AG04450 (cell line): ENCODE measurements at regions not wholly inside any gene's neighbourhood (a gene's known extent, or its start where the extent isn't known, plus 50 kb on each side); places are given as distances from the start of the nearest gene placed in this dataset.

Source experiments
- CTCF ChIA-PET: fragments of 300-600, 350-600 bp; formaldehyde crosslinking; extraction: SDS; loops from one replicate; lab custom pipeline; 2022; ENCODE audit warnings: antibody characterized with exemption, inconsistent platforms; lab: Charles Lee
- POLR2A ChIA-PET: fragments of 350-600 bp; formaldehyde crosslinking; extraction: SDS; loops from one replicate; lab custom pipeline; 2021; ENCODE audit warnings: antibody characterized with exemption, inconsistent platforms; lab: Yijun Ruan, JAX
- DNase-seq: peaks from one replicate; pipeline ENCODE4 v3.0.0-alpha.2; 2011; ENCODE audit warnings: low read depth, low spot score
- H3K27ac ChIP-seq: one replicate; pipeline ENCODE4 v1.5.1; 2012; ENCODE audit warnings: low read depth, low read length, control low read depth
- H3K27me3 ChIP-seq: one replicate; pipeline ENCODE4 v1.6.0; 2012; ENCODE audit warnings: low read length; ENCODE audit not compliant: control insufficient read depth, insufficient read depth
- H3K4me3 ChIP-seq: 2 replicates; pipeline ENCODE4 v1.5.1; 2011; ENCODE audit warnings: mild to moderate bottlenecking, low read depth, low read length, control low read depth
- H3K9me3 ChIP-seq: 2 replicates; pipeline ENCODE4 v1.5.1; 2012; ENCODE audit warnings: low read length; ENCODE audit not compliant: control insufficient read depth, insufficient read depth
- TF ChIP-seq, protein P1 (sequence below): IDR thresholded peaks from 2 replicates; pipeline ENCODE4 v1.5.1; 2011; ENCODE audit warnings: low read depth, low read length, control low read depth, inconsistent platforms

DNA sequence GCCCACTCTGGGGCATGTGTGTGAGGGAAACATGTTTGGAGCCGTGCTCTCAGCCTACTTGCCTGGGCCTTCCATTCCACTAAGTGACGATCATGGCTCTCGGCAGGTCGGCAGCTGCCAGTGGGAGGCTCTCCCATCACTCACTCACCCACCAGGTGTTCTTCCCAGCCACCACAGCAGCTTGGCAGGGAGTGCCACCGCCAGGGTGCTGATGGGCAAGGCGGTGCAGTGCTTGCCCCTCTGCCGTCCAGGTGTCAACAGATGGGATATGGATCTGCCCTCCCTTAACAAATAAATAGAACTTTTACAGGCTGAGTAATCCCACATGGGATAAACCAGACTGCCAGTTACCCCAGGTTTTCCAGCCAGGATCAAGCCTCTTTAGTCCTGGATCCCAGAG lies 205.5 kb upstream of the TMEM45B start:
- ChIA-PET POLR2A (no interaction called here), CTCF (no interaction called here)
- H3K9me3 ChIP-seq = no peaks in the 10 kb centered on the region; the same call in 1 of the 2 replicates
- TF ChIP-seq, protein P1, sequence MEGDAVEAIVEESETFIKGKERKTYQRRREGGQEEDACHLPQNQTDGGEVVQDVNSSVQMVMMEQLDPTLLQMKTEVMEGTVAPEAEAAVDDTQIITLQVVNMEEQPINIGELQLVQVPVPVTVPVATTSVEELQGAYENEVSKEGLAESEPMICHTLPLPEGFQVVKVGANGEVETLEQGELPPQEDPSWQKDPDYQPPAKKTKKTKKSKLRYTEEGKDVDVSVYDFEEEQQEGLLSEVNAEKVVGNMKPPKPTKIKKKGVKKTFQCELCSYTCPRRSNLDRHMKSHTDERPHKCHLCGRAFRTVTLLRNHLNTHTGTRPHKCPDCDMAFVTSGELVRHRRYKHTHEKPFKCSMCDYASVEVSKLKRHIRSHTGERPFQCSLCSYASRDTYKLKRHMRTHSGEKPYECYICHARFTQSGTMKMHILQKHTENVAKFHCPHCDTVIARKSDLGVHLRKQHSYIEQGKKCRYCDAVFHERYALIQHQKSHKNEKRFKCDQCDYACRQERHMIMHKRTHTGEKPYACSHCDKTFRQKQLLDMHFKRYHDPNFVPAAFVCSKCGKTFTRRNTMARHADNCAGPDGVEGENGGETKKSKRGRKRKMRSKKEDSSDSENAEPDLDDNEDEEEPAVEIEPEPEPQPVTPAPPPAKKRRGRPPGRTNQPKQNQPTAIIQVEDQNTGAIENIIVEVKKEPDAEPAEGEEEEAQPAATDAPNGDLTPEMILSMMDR = no peak
- no peak for DNase-seq
- no peak overlapping the region for H3K27ac ChIP-seq
- peaks cover 16% of the 10 kb centered on the region for H3K27me3 ChIP-seq
- H3K4me3 ChIP-seq = no peak overlapping the region

DNA sequence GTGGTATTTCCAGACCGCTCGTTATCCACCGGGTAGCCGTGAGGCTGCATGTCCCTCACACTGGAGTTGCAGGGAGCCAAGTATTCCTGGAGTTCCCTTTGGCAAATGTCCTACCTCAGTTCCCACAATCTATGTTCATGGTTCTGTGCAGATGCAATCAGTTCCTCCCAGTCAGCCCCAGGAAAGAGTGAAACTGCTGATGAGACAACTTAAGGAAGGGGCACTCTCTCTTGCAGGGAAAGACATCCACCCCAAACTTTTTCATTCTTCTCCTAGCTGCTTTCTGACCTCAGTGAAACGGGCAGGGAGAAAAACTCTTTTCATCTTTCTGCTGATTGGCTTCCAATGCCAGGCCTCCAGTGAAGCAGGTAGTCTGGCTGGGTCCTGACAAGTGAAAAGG lies 205.1 kb upstream of the TMEM45B start:
- Histone ChIP-seq H3K27ac (no peak overlapping the region), H3K4me3 (no peak overlapping the region), H3K27me3 (peaks cover 18% of the 10 kb centered on the region), H3K9me3 (no peaks in the 10 kb centered on the region; the same call in 1 of the 2 replicates)
- CTCF ChIA-PET = no interaction called here
- TF ChIP-seq, protein P1 = no peak
- POLR2A ChIA-PET = no interaction called here
- DNase-seq = no peak

DNA sequence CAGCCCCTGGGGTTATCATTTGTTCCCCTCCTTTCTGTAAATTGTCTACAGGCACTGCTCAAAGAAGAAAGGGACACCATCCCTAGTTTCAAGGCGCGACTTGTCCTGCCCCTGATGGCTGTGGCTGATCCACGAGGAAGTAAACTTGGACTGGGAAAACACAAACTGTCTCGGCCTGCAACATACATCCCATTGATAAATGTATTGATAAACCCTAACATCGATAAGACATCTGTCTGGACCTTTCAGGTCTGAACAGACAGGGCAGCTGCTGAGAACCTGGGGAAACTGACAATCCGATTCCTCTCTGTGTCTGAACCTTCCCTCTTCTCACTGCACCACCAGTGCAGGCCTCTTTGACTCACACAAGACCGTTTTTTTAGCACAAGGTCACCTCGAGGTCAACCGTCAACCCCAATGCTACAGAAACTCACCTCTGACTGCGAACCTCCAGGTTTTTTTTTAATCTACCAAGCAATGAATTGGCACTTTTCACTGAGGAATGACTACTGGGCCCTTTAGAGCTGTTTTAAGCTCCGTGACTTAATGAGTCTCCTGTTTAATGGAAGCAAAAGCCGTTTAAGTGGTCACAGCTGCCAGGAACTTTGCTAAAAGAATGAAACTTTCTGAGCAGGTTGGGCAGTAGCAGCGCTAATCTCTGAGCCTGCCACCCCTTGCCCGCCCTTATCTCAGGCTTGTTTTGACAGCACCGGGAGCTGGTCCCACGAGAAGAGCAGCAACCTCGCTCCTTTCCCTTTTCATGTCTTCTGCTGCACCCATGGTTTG lies 203.8 kb upstream of the TMEM45B start:
- Histone ChIP-seq H3K27me3 (peaks cover 18% of the 10 kb centered on the region), H3K27ac (no peak overlapping the region), H3K9me3 (no peaks in the 10 kb centered on the region; the same call in 1 of the 2 replicates), H3K4me3 (no peak overlapping the region)
- ChIA-PET POLR2A (no interaction called here), CTCF (no interaction called here)
- DNase-seq = no peak
- TF ChIP-seq, protein P1 = no peak

DNA sequence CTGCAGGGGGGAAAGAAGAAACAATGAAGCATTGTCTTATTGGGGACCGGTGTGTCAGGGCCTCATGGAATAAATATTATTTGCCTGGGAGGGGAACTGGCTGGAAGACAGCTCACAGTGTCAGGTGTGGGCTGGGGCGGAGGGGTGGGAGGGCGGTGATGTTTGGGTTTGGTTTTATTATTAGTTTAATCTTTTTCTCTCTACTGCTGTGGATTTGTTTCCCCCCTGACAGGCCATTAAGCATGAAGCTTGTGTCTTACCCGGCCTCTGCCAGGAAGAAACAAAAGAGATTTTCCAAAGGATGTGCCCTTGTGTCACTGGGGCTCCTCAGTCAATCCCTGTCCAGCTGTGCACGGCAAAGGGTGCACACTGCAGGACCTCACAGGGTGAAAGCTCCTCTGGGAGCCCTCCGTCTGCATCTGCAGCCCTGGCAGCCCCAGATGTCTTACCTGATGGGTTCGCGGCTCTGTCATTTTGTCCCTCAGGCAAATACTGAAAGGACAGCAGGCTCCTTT lies 203.1 kb upstream of the TMEM45B start:
- Histone ChIP-seq H3K9me3 (no peaks in the 10 kb centered on the region; the same call in 1 of the 2 replicates), H3K27me3 (peaks cover 25% of the 10 kb centered on the region), H3K4me3 (no peak overlapping the region), H3K27ac (no peak overlapping the region)
- ChIA-PET POLR2A (no interaction called here), CTCF (no interaction called here)
- TF ChIP-seq, protein P1 = no peak
- no peak for DNase-seq

DNA sequence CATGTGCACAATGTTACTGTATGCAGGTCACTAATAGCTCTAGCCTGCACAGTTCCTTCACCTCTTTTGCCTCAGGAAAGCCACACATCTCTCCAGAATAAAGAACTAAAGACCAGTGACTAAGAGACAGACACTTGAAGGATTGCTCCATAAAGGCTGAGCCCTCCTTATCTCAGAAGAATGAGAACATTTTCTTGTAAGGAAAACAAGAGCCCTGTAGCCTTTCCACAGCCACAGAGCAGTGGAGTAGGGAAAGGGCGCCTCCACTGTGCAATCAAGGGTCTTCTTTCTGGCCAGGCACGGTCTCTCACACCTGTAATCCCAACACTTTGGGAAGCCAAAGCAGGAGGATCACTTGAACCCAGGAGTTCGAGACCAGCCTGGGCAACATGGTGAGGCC lies 202.6 kb upstream of the TMEM45B start:
- Histone ChIP-seq H3K4me3 (no peak overlapping the region), H3K27me3 (peaks cover 29% of the 10 kb centered on the region), H3K9me3 (no peaks in the 10 kb centered on the region; the same call in 1 of the 2 replicates), H3K27ac (no peak overlapping the region)
- CTCF ChIA-PET = no interaction called here
- POLR2A ChIA-PET = no interaction called here
- DNase-seq = no peak
- TF ChIP-seq, protein P1 = no peak
